Breast epithelium (tissue), 4 donors: ENCODE measurements at regions not wholly inside any gene's neighbourhood (a gene's known extent, or its start where the extent isn't known, plus 50 kb on each side); places are given as distances from the start of the nearest gene placed in this dataset.
"Not testable (repeated sequence)": the region's sequence is repeated elsewhere in the genome, so short reads cannot be mapped to it uniquely, and the experiment has no call there.

Experiments used
- DNase-seq, 2 donors: peaks; one replicate each; pipeline ENCODE4 v3.0.0-alpha.2; 2019; ENCODE audit warnings: low spot score in 2 of 2
- H3K27ac ChIP-seq, 2 donors: fragments of 200-600 bp; sonication (generic) in 1 of 2; one replicate each; pipeline ENCODE4 v1.5.1; 2016 to 2019; ENCODE audit warnings: mild to moderate bottlenecking in 1 of 2
- H3K27me3 ChIP-seq, 2 donors: fragments of 200-600 bp; sonication (generic) in 1 of 2; one replicate each; pipeline versions ENCODE4 v1.5.1 to v1.6.0; 2017 to 2019; ENCODE audit warnings: control low read depth in 1 of 2, mild to moderate bottlenecking in 1 of 2
- H3K36me3 ChIP-seq: fragments of 200-600 bp; one replicate; pipeline ENCODE4 v1.5.1; 2019
- H3K4me1 ChIP-seq, 2 donors: fragments of 200-600 bp; sonication (generic); one replicate each; pipeline ENCODE4 v1.5.1; 2016 to 2019; ENCODE audit warnings: control low read depth in 1 of 2
- H3K4me3 ChIP-seq, 3 donors: fragments of 200-600 bp; sonication (generic); 1 replicate in 2 of 3; 2 replicates in 1 of 3; pipeline ENCODE4 v1.5.1; 2016 to 2019; ENCODE audit warnings: mild to moderate bottlenecking in 3 of 3, moderate library complexity in 2 of 3
- H3K9me3 ChIP-seq, 2 donors: fragments of 200-600 bp; sonication (generic) in 1 of 2; one replicate each; pipeline ENCODE4 v1.5.1; 2016 to 2019; ENCODE audit warnings: control low read depth in 1 of 2
- POLR2A ChIP-seq: fragments of 450-650 bp; IDR thresholded peaks from one replicate; pipeline ENCODE4 v1.6.1; 2016; ENCODE audit warnings: antibody characterized with exemption, mild to moderate bottlenecking, moderate library complexity
- POLR2AphosphoS5 ChIP-seq, 3 donors: sonication (generic); formaldehyde crosslinking; IDR thresholded peaks; one replicate each; pipeline ENCODE4 v1.6.1; 2017; ENCODE audit warnings: antibody characterized with exemption in 3 of 3
- intact Hi-C: fragments of 100-400 bp; cut with DNase I; formaldehyde crosslinking; loops from one replicate; pipeline ENCODE4 v1.15.1; 2023; ENCODE audit warnings: low total_unique reads
- TF ChIP-seq, protein P1 (sequence below), 3 donors: fragments of 450-650 bp; IDR thresholded peaks; one replicate each; pipeline ENCODE4 v1.5.1; 2016 to 2017; ENCODE audit warnings: antibody characterized with exemption in 3 of 3, mild to moderate bottlenecking in 3 of 3, moderate library complexity in 3 of 3

DNA sequence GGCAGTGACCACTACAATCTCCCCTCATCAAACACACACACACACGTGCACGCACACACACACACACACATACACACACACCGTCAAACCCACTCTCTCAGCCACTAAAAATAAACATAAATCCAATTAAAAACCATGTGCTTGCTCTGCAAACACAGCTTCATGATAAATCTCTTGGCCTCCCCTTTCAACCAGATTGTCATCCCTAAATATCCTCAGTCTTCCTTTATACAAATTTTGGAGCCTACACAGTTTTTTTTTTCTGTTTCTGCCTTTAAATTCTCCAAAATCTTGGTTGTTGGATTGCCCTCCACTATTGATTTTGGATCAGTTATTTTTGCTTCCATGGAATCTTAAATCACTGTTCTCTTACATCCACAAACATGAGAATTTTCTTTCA is 245.6 kb downstream of the SATB1 start:
- Histone ChIP-seq H3K27ac (no peak overlapping the region), H3K4me3 (no peak overlapping the region), H3K36me3 (no peaks in the 10 kb centered on the region), H3K9me3 (no peaks in the 10 kb centered on the region), H3K4me1 (no peaks in the 10 kb centered on the region), H3K27me3 (no peaks in the 10 kb centered on the region)
- no peak for TF ChIP-seq POLR2A
- TF ChIP-seq POLR2AphosphoS5 (IDR thresholded peaks at IDR 0.05): no peak
- TF ChIP-seq, protein P1, sequence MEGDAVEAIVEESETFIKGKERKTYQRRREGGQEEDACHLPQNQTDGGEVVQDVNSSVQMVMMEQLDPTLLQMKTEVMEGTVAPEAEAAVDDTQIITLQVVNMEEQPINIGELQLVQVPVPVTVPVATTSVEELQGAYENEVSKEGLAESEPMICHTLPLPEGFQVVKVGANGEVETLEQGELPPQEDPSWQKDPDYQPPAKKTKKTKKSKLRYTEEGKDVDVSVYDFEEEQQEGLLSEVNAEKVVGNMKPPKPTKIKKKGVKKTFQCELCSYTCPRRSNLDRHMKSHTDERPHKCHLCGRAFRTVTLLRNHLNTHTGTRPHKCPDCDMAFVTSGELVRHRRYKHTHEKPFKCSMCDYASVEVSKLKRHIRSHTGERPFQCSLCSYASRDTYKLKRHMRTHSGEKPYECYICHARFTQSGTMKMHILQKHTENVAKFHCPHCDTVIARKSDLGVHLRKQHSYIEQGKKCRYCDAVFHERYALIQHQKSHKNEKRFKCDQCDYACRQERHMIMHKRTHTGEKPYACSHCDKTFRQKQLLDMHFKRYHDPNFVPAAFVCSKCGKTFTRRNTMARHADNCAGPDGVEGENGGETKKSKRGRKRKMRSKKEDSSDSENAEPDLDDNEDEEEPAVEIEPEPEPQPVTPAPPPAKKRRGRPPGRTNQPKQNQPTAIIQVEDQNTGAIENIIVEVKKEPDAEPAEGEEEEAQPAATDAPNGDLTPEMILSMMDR (IDR thresholded peaks at IDR 0.05): no peak
- intact Hi-C loops: no loop called here
- no peak for DNase-seq

DNA sequence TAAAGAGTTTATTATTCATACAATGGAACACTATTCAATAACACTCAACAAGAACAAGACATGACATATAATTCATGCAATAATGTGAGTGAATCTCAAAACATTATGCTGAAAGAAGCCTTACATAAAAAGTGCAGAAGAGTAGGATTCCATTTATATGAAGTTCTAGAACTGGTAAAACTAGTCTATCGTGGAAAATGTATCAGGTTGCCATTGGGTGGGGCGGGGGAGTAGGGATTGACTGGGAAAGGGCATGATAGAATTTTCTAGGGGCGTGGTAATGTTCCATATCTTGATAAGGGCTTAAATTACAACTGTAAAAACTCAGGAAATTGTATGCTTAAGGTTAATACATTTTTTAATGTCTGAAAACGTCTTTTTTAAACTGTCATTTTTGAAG is 247.9 kb downstream of the SATB1 start:
- no peaks in the 10 kb centered on the region for H3K27me3 ChIP-seq
- TF ChIP-seq, protein P1 (IDR thresholded peaks at IDR 0.05): no peak
- TF ChIP-seq POLR2A: no peak
- TF ChIP-seq POLR2AphosphoS5 (IDR thresholded peaks at IDR 0.05): no peak
- H3K27ac ChIP-seq: no peak overlapping the region
- H3K36me3 ChIP-seq: no peaks in the 10 kb centered on the region
- intact Hi-C loops: no loop called here
- DNase-seq: no peak
- no peaks in the 10 kb centered on the region for H3K9me3 ChIP-seq
- no peaks in the 10 kb centered on the region for H3K4me1 ChIP-seq
- no peak overlapping the region for H3K4me3 ChIP-seq

DNA sequence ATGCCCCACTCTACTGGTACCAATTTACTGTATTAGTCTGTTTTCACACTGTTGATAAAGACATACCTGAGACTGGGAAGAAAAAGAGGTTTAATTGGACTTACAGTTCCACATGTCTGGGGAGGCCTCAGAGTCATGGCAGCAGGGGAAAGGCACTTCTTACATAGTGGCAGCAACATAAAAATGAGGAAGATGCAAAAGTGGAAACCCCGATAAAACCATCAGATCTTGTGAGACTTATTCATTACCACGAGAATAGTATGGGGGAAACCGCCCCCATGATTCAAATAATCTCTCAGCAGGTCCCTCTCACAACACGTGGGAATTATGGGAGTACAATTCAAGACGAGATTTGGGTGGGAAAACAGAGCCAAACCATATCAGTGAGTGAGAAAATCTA is 251.2 kb downstream of the SATB1 start:
- H3K27ac ChIP-seq, H3K4me3 ChIP-seq, H3K27me3 ChIP-seq, intact Hi-C loops, H3K4me1 ChIP-seq, H3K36me3 ChIP-seq, DNase-seq, H3K9me3 ChIP-seq: not testable (repeated sequence)

DNA sequence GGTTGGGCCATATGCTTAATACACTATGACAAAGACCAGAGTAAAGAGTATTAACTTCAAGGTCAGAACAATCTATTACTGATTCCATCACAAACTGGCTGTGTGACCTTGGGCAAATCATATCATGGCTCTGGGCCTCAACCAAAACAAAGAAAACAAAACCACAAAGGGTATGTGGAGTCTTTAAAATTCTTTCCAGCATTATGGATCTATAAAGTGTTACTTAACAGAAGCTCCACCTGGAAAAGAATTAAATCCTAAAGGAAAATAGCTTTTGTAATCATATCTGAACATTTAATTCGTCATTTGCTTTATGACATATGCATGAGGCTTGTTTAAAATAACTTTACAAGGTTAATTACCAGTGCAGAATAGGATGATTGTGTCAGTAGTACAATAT is 265.5 kb downstream of the SATB1 start:
- no peaks in the 10 kb centered on the region for H3K4me1 ChIP-seq
- DNase-seq: no peak
- H3K27me3 ChIP-seq: no peaks in the 10 kb centered on the region
- no peaks in the 10 kb centered on the region for H3K9me3 ChIP-seq
- H3K36me3 ChIP-seq: no peaks in the 10 kb centered on the region
- intact Hi-C loops: no loop called here
- H3K27ac ChIP-seq: no peak overlapping the region
- H3K4me3 ChIP-seq: no peak overlapping the region
- TF ChIP-seq POLR2A: no peak
- TF ChIP-seq, protein P1 (IDR thresholded peaks at IDR 0.05): no peak

GRCh38 chr3:18153571-18154173 is 271.5 kb downstream of the SATB1 start:
- Histone ChIP-seq H3K27me3 (no peaks in the 10 kb centered on the region), H3K4me3 (no peak overlapping the region), H3K36me3 (no peaks in the 10 kb centered on the region), H3K4me1 (no peaks in the 10 kb centered on the region), H3K9me3 (no peaks in the 10 kb centered on the region), H3K27ac (no peak overlapping the region)
- intact Hi-C loops: no loop called here
- no peak for DNase-seq
- no peak for TF ChIP-seq POLR2AphosphoS5 (IDR thresholded peaks at IDR 0.05)
- TF ChIP-seq, protein P1 (IDR thresholded peaks at IDR 0.05): no peak
- no peak for TF ChIP-seq POLR2A

- H3K27ac ChIP-seq: no peak overlapping the region
- intact Hi-C loops: no loop called here
- no peak for DNase-seq
- no peaks in the 10 kb centered on the region for H3K9me3 ChIP-seq
- TF ChIP-seq POLR2AphosphoS5 (IDR thresholded peaks at IDR 0.05) (no peak), POLR2A (no peak)
- TF ChIP-seq, protein P1 (IDR thresholded peaks at IDR 0.05): no peak
- H3K36me3 ChIP-seq: no peaks in the 10 kb centered on the region
- no peak overlapping the region for H3K4me3 ChIP-seq
- H3K4me1 ChIP-seq: no peaks in the 10 kb centered on the region
- H3K27me3 ChIP-seq: no peaks in the 10 kb centered on the region
Observed at GRCh38 chr3:18151199-18151598, 273.9 kb downstream of the SATB1 start.
